Fibroblast of skin of left biceps (primary cell): ENCODE measurements at regions not wholly inside any gene's neighbourhood (a gene's known extent, or its start where the extent isn't known, plus 50 kb on each side); places are given as distances from the start of the nearest gene placed in this dataset.
"Not testable (repeated sequence)": the region's sequence is repeated elsewhere in the genome, so short reads cannot be mapped to it uniquely, and the experiment has no call there.

Experiments used
- DNase-seq, 2 experiments: peaks; one replicate each; pipeline ENCODE4 v3.0.0-alpha.2; 2013; ENCODE audit warnings: low read depth in 2 of 2

GRCh38 chr9:13817754-13818278 is 496.1 kb downstream of the NFIB start:
- DNase-seq = no peak

- DNase-seq = no peak
Measured at GRCh38 chr9:13816837-13817236, 497.1 kb downstream of the NFIB start.

- DNase-seq = no peak
Measured at GRCh38 chr9:13814647-13815400, 499.1 kb downstream of the NFIB start.

GRCh38 chr9:13811876-13812275 is 502.1 kb downstream of the NFIB start:
- no peak for DNase-seq

GRCh38 chr9:13810510-13810909 is 503.4 kb downstream of the NFIB start:
- DNase-seq = no peak

GRCh38 chr9:13809401-13809800 is 504.5 kb downstream of the NFIB start:
- DNase-seq = no peak

- DNase-seq = no peak
Measured at GRCh38 chr9:13807118-13807517, 506.8 kb downstream of the NFIB start.

GRCh38 chr9:13806714-13807113 is 507.2 kb downstream of the NFIB start:
- no peak for DNase-seq

GRCh38 chr9:13805546-13805945 is 508.4 kb downstream of the NFIB start:
- DNase-seq = peak; percentile 68 to 72

- DNase-seq = no peak
Measured at GRCh38 chr9:13804532-13804931, 509.4 kb downstream of the NFIB start.

GRCh38 chr9:13800776-13801175 is 513.2 kb downstream of the NFIB start:
- no peak for DNase-seq

GRCh38 chr9:13797701-13798100 is 516.2 kb downstream of the NFIB start:
- DNase-seq = not testable (repeated sequence)

- no peak for DNase-seq
Measured at GRCh38 chr9:13791816-13792215, 512.3 kb upstream of the MPDZ start.

- no peak for DNase-seq
Measured at GRCh38 chr9:13790055-13790454, 510.6 kb upstream of the MPDZ start.

GRCh38 chr9:13787234-13787833 is 507.8 kb upstream of the MPDZ start:
- peak; percentile 75 to 85 for DNase-seq

- DNase-seq = no peak
Measured at GRCh38 chr9:13786711-13787110, 507.2 kb upstream of the MPDZ start.

- peak; percentile 37 to 56 for DNase-seq
Measured at GRCh38 chr9:13786131-13786530, 506.6 kb upstream of the MPDZ start.

- no peak for DNase-seq
Measured at GRCh38 chr9:13779106-13779505, 499.6 kb upstream of the MPDZ start.

- peak; percentile 15 to 18 for DNase-seq
Measured at GRCh38 chr9:13778631-13779030, 499.1 kb upstream of the MPDZ start.

GRCh38 chr9:13770956-13771355 is 491.5 kb upstream of the MPDZ start:
- DNase-seq = no peak

GRCh38 chr9:13769641-13770040 is 490.1 kb upstream of the MPDZ start:
- DNase-seq = no peak

GRCh38 chr9:13769006-13769405 is 489.5 kb upstream of the MPDZ start:
- DNase-seq = no peak

- no peak for DNase-seq
Measured at GRCh38 chr9:13762209-13762608, 482.7 kb upstream of the MPDZ start.
